HG02943 (cell line): ENCODE measurements at regions not wholly inside any gene's neighbourhood (a gene's known extent, or its start where the extent isn't known, plus 50 kb on each side); places are given as distances from the start of the nearest gene placed in this dataset.

Experiments used
- ATAC-seq: cut with Tn5 transposase; IDR thresholded peaks from one replicate; pipeline ENCODE4 v1.9.1; 2021; ENCODE audit warnings: mild to moderate bottlenecking, low read depth, moderate library complexity; ENCODE audit not compliant: unreplicated experiment

DNA sequence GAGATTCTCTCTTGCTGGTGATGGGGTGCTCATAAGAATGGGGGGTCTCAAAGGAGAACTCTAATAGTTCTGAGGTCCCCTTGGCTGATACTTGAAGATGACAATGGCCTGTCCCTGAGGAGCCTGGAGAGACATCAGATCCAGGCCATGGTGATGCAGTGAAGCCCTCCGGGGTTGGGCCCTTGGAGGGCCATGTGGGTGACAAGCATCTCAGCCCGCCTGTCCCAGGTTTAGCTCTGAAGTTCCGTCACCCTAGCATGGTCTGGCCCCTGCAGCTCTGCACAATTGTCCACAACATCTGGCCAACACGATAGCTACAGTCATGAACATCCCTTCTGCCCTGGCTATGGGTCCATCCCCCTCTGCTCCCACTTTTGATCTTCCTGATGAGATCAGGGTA is 202.8 kb upstream of the HS6ST1 start:
- no peak for ATAC-seq

DNA sequence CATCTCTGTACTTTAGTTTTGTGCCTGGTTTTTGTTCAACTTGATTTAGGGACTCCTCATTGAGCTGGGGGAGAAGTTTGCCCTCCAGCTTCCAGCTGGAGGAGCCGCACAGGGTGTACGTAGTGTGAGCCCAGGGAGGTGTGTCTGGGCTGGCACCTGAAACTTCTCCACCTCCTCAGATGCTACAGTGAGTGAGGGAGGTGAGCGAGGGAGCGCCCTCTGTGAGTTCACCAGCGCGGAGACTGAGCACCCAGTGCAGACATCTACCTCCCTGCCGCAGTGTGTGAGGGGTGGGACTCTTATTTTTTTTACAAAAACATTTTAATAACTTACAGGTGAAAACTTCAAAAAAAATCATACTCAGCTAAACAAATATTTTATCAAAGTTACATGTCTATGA is 204.2 kb upstream of the HS6ST1 start:
- ATAC-seq, result no peak

DNA sequence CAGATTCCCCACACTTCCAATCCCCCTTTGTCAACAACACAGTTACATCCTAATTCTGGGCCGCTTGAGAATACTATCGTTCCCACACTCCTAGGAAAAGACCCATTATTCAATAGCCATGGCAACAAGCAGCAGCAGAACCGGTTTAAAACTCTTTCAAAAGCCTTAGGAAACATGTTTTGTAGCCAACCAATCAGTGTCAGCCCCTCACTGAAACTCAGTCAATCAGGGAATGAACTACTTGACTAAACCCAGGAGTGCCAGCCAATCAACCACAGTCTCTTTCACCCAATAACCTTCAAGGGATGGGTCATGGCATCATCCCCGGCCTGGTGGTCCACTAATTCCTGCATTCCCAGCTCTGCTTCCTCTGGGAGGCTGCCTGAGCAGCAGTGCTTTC is 204.8 kb upstream of the HS6ST1 start:
- ATAC-seq, result no peak

DNA sequence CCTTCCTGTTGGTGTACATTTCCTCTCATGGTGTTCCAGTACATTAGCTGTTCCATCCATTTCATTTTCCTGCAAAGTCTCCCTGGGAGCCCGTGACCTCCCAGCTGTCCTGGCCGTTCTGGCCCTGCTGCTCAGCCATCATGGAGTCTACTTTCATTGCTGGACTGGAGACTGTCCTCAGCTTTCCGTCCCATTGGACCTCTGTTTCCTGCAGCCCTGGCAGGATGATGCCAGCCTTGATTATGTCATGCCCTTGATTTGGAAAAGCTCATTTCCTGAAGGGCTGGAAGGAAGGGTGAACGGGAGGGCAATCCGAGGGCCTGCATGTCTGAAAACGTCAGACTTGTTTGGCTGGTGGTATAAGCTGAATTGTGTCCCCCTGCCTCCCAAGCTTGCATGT is 205.5 kb upstream of the HS6ST1 start:
- no peak for ATAC-seq

DNA sequence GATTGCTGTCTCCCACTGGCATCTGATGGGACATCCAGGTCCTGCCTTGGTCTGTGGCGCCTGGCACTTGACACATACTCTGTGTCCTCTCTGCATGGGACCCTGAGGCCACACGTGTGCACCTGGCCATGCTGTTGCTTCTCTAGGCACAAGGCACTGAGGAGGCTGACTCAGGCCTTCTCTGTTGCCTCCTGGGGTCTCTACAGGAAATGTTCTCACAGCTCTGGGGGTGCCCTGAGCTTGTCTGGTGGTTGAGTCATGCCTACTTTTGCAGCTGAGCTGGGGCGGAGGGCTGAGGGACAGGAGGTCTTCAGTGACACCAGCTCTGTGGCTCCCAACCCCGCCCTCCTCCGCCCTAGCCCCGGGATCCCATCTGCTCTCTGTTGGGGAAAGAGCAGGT is 207.0 kb upstream of the HS6ST1 start:
- no peak for ATAC-seq

DNA sequence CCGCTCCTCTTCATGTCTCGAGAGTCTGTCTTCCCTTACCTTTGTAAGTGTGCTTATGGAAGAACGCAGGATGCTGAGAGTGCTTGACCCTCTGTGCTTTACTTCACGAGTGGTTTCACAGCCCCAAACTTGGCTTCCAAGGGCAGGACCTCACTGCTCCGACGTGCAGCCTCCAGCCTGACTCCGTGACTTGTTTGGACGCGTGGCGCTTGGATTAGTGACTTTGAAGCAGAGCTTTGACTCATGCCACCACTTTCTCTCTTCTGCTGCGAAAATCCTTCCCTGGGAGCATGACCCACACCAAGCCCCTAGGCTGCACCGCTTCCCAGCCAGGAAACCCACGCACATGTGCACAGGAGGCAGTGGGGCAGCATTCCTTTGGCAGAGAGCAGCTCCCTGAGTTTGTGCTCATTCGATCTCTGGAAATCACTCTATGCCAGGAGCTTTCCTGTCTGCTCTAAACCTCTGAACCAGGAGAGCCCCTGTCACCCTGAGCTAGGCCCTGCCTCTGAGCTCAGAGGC is 207.8 kb upstream of the HS6ST1 start:
- no peak for ATAC-seq

DNA sequence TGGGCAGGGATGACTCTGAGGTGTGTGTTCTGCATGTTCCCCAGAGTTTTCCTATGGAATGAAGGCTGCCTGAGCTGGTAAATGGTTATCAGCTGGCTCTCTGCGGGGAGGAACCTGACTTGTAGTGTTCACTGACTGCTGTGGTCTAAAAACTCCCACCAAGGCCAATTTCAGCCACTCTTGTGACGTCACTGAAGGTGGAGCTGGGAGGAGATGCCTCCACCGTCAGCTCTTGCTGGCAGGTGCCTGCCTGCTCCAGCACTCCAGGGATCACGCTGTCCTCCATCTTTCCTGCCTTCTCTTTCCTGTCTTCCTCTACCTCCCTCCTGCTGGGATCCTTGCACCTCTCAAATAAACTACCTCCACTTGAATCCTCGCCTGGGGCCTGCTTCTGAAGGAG is 209.5 kb upstream of the HS6ST1 start:
- no peak for ATAC-seq

DNA sequence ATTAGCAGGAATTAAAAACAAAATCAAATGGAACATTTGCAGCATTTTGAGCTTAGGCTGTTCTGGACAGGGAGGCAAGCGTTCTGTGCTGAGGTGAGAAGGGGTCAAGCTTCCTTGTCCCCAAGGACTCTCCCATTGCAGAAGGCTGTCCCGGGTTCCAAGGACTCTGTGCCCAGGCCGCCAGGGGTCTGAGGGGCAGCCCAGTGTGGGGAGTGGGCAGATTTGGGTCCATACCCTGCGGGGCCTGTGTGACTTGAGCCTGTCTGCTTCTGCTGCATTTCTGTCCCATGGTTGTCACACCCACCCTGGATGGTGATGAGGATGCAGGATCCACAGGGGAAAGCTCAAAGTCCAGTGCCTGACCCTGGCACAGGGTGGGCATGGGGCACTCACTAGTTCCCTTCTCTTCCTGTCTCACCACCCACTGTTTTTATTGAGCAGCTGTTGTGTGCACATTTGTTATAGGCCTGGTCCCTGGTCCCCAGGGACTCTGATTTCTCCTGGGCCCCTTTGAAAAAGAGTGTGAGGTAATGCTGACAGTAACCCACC is 211.4 kb upstream of the HS6ST1 start:
- ATAC-seq, result no peak

DNA sequence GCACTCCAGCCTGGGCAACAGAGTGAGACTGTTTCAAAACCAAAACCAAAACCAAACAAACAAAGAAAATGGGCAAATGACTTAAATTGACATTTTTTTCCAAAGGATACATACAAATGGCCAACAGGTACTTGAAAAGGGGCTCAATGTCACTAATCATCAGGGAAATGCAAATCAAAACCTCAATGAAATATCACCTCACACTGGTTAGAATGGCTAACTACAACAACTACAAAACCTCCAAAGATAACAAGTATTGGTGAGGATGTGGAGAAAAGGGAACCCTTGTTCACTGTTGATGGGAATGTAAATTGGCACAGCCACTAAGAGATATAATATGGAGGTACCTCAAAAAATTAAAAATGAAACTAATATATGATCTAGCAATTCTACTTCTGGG is 213.2 kb upstream of the HS6ST1 start:
- ATAC-seq, result no peak

DNA sequence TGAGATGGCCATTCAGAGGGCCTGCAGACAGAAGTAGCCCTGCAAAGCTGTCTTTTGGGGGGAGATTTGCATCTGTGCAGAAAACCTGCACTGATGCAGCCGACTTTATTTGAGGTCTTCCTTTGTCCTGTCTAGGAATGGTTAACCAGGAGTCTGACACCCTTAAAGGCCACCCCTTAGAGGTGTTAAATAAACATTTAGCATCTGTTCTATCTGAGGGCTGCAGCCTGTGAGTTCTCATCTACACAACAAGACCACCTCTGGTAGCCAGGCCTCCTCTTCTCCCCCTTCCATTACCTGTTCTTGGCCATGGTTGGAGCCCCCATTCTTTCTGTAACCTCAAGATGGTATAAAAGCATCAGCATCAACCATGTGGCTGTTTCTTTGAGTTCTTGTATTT is 214.4 kb upstream of the HS6ST1 start:
- ATAC-seq, result no peak

DNA sequence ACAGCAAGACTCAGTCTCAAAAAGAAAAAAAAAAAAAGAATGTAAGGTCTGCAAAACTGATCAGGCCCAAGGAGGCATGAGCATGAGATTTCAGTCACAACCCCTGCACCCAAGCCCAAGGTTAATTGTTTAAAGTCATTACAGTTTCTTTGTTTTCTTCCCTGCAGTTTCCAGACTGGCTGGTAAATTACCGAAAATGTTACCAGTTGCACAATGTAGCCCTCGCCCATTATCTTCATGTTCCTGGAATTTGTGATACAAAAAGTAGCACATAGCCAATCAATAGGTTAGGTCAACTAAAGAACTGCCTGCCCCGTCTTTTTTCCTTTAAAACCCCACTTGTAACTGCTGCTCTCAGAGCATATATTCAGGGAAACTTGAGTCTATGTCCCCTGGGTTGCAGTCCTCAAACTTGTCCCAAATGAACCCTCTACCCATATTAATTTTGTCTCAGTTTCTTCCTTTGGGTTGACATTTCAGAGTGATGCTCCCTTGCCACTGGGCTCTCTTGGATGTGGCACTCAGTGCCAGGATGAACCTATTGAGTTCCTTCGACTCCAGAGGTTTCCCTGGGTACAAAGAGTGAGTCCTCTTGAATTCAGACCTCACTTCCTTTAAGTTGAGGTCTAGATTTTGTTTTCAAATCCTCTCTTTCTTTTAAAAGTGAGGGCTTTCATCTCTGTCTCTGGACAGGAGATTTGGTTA is 216.2 kb upstream of the HS6ST1 start:
- ATAC-seq, result no peak

DNA sequence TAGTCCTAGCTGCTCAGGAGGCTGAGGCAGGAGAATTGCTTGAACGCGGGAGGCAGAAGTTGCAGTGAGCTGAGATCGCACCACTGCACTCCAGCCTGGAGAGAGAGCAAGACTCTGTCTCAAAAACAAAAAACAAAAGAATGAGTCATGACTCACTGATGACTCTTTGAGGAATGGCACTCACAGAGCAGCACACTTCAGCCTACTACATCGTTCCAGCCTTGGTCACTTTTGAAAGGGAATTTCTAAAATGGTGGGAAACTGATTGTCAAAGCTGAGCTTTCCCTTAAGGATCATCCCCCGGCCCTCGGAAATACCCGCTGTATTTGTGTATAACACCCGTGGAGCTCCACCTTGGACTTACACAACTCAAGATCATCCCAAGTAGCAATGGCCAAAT is 217.3 kb upstream of the HS6ST1 start:
- ATAC-seq, result no peak

DNA sequence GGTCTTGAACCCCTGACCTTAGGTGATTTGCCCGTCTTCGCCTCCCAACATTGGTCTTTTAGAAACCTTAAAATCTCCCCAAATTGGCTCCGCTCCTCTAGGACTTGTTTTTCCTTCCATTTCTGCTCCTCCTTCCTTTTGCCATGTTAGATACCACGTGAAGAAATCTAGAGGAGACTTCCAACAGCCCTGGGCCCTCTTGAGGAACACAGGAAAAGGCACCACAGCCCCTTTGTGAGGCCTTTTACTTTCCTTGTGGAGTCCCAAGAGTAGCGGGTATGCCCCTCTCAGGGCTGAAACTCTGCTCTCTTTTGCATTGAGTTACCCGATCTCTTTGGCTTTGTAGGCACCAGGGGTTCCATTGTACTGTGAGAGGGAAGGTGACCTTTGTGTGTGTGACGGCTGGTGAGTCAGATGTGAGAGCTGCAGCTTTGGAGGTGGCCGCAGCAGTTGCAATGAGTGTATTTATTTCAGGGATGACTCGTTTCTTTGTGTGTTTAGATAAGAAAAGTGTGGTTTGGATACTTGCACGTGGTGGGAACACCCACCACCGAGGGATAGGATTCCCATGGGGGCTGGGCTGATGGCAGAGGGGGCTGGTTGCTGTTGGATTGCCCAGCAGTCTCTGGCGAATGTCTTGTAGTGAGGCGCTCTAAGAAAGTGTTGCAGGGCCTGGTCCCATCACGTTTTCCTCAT is 218.4 kb upstream of the HS6ST1 start:
- no peak for ATAC-seq

DNA sequence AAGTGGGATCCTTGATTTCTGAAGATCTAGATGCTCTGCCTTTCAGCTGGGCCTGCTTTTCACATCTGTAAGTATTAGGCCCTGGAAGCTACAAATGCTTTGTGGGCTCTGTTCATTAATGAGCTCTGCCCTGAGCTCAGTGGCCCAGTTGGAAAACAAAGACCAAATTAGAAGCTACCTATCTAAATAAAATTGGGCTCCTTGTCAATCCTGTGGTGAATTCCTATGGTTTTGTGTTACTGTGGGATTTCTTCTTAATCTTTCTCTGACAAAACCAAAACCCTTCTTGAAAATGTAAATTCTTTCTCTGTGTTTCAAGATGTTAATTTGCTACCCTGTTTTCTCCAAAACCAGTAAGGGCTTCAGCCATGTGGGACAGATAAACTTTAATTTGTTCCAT is 219.0 kb upstream of the HS6ST1 start:
- ATAC-seq, result no peak

DNA sequence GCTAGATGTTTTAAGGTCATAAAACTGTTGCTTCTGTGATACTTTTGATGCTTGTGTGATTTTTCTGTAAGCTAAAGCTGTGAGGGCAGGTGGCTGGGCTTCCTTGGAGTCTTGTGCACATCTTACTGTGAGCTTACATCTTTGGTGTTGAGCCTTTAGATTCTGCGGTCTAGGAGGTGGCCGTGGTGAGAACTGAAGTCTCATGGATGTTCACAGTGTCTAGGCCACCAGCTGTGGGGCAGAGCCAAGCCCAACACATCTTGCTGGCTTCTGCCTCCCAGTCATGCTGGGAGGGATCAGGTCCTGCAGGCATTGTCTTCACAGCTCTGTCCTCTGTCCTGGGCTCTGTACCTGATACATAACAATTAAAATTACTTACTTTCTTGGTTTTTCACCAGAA is 219.7 kb upstream of the HS6ST1 start:
- ATAC-seq, result no peak

DNA sequence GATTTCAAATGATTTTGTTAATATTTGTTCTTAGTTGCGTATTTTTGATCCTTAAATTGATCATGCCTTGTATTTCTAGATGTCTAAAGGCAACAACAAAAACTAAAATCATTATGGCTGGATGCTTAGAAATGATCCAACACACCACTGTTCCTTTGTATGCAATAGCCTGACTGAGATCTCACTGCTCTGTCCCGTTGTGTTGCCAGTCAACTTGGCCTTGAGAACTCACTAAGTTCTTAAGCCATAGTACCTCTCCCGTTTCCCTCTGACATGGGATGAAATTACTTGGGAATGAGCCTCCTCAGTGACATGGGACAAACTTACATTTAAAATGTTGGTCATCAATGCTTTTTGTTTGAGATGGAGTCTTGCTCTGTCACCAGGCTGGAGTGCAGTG is 222.0 kb upstream of the HS6ST1 start:
- no peak for ATAC-seq

DNA sequence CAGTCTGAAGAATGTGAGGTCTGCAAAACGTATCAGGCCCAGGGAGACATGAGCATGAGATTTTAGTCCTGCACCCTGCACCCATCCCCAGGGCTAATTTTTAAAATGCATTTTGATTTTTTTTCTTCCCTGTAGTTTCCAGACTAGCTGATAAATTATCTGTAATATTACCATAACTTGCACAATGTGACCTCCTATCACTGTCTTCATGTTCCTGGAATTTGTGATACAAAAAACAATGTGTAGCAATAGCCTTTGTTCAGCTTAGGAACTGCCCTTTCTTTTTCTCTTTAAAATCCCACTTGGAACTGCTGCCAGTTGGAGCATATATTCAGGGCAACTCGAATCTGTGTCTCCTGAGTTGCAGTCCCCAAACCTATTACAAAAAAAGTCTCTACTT is 222.8 kb upstream of the HS6ST1 start:
- no peak for ATAC-seq

DNA sequence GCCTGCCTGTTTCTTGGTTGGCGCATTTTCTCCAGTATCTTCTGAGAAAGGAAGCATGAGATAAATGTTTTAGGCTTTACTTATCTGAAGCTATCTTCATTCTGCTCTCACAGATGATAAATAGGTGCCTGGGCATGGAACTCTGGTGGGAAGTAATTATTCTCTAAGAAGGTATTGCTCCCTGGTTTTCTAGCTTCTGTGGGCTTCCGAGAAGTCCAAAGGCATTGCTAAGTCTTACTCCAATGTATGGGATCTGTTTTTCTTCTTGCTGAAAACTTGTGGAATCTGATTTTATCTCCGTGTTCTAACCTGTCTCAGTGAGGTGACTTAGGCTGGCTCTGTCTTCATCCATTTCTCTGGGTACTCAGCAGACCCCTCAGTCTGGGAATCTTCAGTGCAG is 224.4 kb upstream of the HS6ST1 start:
- ATAC-seq, result no peak

DNA sequence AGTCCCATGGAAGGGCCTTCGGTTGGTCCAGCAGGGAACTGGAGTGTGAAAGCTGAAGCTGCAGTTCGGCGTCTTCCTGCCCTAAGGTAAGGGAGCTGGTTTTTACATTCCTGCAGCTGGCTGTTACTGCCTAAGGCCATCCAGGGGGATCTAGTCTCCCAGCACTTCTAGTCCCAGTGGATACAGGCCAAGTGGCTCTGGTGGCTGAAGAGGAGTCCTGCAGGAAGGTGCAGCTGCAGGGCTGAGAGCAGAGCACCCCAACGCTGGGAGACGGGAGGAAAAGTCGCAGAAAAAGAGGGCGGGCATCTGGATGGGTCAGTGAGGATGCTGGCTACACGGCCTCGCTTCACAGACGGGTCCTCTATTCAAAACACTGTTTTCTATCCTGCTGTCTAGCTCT is 225.0 kb upstream of the HS6ST1 start:
- no peak for ATAC-seq

DNA sequence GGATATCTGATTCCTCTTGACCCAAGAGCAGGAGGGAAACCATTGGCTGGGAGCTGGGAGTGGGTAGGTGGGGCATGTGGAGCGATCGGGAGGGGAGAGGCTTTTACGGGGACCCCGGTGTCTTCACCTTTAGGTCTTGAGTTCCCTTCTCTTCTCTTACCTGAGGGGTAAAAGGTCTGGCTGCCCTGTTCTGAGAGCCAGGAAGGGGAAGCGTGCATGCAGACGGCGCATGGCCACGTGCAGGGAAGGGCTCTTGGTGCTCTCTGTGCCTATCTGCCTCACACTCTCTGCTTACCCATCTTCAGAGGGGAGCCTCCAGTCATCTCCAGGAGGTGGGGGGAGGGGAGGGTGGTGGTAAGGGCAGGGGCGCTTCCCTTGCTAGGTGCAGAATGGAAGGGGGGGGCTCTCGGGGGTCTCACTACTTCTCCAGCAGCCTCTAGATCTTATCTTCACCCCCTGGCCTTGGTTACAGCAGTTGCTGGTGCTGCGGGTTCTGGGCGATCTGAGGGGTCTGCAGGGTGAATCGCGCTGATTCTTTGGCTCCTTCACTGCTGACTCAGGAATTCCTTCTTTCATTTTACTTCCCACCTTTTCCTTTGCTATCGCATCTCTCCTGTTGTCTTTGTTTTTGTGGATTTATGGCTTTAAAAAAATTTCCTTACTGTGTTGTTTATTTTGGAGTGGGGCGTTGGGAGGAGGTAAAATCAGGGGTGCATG is 225.8 kb upstream of the HS6ST1 start:
- no peak for ATAC-seq

DNA sequence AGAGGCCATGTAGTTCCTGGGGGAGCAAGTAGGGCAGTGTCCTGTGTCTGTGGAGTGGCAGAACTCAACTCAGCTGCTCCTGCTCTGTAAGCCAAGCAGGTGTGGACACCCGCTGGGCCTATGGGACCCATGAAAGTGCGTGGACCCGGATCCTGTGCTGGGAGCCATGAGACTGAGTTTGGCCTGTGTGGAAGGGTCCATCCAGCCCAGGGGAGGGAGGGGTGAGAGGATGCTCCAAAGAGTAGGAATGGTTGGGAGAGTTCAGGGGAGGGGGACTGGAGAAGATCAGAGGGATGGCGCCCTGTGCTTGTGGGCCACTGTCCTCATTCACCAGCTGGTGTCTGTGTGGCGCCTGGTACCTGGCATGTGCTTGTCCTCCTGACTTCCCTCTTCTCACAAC is 226.4 kb upstream of the HS6ST1 start:
- ATAC-seq, result no peak
